GM21381 (cell line): ENCODE measurements at regions not wholly inside any gene's neighbourhood (a gene's known extent, or its start where the extent isn't known, plus 50 kb on each side); places are given as distances from the start of the nearest gene placed in this dataset.
"Not testable (repeated sequence)": the region's sequence is repeated elsewhere in the genome, so short reads cannot be mapped to it uniquely, and the experiment has no call there.

Experiments
- ATAC-seq: cut with Tn5 transposase; IDR thresholded peaks from one replicate; pipeline ENCODE4 v1.9.1; 2021; ENCODE audit warnings: mild to moderate bottlenecking, moderate library complexity; ENCODE audit not compliant: unreplicated experiment

DNA sequence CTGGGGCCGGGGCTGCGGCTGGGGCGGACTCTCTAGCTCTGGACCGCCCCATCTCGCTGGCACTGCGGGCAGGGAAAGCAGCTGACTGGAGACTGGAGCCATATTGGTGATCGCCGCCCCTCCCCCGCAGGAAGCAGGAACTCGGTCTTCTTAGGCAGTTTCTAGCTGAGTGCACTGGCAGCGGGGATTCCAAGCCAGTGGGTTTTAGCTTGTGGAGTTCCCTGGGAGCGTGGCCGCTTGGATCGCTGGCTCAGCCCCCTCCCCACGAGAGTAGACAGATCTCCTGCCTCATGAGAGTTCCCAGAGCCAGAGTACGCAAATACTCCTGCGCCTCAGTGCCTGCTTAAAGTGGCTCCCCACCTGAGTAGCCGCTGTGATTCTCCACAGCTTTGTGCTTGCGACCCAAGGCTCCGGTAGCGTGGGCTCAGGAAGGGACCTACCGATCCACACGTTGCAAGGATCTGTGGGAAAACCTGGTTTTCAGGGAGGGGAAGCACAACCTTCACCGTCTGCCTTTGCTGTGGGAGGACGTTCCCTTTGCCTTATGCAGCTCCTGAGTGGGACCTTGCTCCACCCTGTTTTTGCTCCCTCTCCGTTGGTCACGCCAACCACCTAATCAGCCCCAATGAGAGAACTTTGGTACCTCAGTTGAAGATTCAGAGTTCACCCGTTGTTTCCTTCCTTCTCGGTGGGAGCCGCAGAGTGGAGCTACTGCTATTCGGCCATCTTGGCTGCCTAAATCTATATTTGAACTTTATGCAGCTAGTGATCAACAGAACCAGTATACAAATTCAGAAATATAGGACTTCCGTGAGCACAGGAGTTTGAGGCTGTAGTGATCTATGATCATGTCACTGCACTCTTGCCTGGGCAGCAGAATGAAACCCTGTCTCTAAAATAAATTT, 803.9 kb upstream of the PCDH10 start:
- ATAC-seq = no peak

DNA sequence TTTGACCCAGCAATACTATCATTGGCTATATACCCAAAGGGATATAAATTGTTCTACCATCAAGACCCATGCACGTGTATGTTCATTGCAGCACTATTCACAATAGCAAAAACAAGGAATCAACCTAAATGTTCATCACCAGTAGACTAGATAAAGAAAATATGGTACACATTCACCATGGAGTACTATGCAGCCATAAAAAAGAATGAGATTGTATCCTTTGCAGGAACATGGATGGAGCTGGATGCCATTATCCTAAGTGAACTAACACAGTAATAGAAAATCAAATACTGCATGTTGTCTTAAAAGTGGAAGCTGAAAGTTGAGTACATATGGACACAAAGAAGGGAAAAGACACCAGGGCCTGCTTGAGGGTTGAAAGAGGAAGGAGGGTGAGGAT, 803.1 kb upstream of the PCDH10 start:
- ATAC-seq = no peak

DNA sequence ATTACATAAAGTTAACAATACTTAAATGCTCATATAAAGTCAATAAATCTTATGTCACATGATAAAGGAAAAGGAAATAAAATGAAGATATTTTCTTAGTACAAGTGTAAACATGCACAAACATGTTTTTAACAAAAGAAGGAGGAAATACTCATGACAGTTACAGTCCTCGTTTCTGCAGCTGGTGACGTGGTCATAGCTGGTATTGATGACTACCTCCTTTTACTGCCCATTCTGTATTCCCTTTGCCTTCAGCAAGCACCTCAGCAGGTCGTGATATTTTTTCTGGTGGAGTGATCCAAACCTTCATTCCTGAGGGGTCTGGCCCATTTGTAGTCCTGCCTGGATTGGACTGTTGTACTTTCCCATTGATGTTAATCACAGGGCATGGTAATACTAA, 797.5 kb upstream of the PCDH10 start:
- ATAC-seq = not testable (repeated sequence)

DNA sequence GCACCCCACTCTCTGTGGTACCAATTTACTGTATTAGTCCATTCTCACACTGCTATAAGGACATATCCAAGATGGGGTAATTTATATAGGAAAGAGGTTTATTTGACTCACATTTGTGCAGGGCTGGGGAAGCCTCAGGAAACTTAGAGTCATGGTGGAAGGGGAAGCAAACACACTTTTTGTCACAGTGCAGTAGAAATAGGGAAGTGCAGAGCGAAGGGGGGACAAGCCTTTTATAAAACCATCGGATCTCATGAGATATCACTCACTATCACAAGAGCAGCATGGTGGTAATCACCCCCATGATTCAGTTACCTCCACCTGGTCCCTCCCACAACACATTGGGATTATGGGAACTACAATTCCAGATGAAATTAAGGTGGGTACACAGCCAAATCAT, 766.9 kb upstream of the PCDH10 start:
- no peak for ATAC-seq

DNA sequence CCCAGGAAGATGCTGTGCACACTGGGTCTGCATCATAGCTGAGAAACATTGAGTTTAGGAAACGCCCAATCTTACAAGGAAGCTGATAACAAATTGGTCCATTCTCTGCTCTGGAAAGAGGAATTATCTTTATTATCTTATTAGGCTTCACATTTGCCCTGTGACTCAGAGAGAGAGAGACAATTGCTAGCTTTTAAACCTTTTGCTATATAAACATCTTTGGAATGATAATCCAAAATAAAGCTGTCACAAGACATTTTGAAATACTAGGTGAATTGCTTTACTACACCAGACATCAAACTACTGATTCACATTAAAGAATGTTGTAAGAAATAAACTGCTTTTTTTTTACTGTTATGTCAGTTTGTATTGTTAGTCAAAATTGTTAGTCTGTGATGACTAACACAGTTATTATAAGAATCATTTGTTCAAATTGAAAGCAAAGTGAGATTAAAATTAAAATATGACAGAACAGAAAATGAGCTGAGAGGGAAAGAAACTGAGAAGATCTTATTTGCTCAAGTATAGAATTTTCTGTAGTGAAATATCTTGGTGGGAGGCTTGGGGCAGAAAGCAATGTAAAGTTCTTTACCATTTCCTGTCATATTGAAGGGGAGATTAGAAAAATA, 765.4 kb upstream of the PCDH10 start:
- ATAC-seq = no peak

DNA sequence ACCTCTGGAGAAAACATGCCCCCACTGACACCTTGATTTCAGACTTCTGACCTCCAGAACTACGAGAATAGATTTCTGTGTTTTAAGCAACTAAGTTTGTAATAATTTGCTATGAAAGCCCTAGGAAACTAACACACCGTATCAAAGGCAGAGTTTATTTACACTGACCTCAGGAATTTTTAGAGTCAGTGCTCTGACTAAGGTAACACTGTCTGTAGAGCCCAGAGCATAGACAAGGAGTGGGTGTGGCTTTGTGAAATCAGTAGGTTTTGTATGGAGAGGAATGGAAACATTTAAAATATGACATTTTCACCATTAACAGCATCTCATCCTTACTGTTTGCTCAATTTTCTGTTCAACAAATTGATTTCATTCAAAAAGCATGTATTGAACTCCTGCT, 764.4 kb upstream of the PCDH10 start:
- no peak for ATAC-seq

DNA sequence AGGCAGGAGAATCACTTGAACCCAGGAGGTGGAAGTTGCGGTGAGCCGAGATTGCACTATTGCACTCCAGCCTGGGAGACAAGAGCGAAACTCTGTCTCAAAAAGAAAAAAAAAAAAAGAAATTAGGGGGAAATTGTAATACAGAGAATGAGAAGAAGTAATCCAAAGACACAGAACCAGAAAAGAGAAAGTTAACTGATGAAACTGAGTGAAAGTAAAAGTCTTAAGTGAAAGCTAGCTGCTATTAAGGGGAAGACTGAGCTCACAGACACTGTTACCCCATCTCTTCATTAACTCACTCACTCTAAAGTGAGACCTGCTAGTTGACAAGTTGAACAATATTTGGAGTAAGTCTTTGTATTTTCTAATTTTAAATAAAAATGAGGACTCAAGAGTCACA, 763.0 kb upstream of the PCDH10 start:
- ATAC-seq = no peak

DNA sequence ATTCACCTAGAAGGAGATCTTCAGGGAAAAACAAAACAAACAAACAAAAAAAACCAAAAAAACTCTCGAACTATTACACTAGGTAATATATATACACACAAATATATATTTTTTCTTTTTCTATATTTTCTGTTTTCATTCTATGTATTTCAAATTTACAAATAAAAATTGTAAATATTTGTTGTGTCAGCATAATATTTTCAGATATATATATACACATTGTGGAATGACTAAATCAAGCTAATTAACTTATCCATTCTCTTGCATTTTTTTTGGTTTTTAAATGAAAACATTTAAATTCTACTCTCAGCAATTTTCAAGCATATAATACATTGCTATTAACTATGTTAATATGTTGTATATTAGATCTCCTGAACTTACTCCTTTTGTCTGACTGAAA, 762.0 kb upstream of the PCDH10 start:
- ATAC-seq = no peak

DNA sequence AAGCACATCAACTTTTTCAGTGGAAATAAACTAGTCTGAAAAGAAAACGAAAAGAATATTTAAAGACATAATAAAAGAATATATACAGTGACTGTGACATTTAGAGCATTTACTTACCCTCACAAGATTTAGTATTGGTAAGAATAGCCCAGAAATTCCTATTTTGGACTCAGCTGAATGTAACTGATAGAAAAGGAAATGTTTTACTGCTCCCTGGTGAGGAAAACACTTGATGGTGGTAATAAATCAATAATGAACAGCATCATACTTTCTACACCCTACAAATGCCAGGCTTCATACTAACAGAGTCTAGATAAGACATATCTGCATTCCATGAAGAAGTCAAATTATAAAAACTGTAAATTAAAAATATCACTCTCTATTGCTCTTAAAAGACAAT, 753.5 kb upstream of the PCDH10 start:
- ATAC-seq = no peak

DNA sequence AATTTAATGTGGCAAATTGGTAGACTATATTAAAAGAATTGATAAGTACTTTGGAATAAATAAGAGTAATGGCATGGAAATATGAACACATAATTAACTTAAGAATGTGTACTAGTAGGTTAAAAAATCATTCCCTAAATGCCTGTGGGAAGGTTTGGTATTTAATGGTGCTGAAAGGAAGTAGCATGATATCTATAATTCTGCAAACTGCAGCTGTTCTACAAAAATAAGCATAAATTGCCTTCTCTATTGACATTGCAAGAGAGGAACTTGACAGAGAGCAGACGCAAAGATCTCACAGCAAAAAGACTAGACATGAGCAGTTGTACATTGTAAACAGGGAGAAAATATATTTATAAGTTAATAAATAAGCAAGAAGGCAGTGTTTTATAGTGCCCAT, 752.5 kb upstream of the PCDH10 start:
- no peak for ATAC-seq

DNA sequence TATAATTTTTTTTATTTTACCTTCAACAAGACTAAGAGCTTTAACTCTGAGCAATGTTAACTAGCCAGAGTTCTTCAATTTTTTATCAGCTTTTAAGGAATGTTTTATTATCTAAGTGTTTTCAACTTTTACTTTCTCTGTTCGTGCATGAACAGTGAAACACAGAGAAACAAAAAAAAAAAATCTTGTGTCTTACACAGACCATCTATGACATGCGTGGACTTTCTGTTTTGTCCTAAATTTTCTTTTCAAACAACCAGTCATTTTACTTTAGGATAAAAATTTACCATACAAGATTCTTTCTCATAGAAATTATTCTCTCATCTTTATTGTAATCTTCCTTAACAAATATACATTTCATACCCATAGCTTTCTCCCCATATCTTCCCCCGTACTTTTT, 731.9 kb upstream of the PCDH10 start:
- ATAC-seq = no peak

DNA sequence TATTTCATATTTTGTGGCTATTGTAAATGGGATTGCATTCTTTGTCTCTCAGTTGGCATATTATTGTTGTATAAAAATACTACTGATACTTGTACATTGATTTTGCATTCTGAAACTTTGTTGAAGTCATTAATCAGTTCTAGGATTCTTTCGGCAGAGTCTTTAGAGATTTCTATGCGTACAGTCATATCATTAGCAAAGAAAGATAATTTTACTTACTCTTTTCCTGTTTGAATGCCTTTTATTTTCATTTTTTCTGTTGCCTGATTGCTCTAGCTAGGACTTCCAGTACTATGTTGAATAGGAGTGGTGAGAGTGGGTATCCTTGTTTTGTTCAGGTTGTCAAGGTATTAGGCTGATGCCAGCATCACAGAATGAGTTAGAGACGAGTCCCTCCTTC, 722.0 kb upstream of the PCDH10 start:
- no peak for ATAC-seq

DNA sequence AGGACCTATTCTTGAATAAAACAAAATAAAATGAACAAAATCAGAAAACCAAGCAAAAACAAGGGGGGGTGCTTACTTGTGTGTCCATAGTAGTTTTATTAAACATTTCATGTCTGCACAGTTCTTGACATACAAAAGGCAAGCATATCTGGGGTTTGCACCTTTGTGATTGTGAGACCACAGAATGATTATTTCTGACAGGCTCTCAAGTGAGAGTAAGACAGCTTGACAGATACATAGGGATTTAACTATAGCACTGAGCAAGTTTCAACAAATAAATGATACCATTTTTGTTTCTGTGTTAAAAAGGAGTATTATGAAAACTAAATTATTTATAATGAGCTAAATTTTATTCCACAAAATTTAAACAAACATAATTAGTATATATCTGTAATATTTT, 712.0 kb upstream of the PCDH10 start:
- ATAC-seq = no peak

DNA sequence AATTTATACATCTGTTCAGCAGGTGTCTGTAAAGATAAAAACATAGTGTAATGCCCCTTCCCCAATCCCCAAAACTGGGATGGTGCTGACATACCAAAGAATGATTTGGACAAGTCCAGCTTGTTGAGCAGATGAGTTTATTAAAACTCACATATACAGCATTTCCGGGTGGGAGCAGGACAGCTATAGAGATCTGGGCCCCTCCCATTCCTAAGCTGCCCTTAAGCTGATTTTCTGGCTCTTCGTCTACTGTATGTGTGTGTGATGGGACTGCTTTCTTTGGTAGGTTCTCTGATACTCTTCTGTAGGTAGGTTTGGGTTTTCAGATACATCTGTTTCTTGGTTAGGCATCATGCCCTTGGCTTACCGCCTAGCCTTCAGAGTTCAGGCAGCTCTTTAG, 703.7 kb upstream of the PCDH10 start:
- ATAC-seq = no peak

DNA sequence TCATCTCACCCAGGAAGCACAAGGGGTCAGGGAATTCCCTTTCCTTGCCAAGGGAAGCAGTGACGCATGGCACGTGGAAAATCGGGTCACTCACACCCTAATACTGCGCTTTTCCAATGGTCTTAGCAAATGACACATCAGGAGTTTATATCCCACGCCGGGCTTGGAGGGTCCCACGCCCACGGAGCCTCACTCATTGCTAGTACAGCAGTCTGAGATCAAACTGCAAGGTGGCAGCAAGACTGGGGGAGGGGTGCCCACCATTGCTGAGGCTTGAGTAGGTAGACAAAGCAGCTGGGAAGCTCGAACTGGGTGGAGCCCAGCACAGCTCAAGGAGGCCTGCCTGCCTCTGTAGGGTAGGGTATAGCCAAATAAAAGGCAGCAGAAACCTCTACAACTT, 691.1 kb upstream of the PCDH10 start:
- not testable (repeated sequence) for ATAC-seq

DNA sequence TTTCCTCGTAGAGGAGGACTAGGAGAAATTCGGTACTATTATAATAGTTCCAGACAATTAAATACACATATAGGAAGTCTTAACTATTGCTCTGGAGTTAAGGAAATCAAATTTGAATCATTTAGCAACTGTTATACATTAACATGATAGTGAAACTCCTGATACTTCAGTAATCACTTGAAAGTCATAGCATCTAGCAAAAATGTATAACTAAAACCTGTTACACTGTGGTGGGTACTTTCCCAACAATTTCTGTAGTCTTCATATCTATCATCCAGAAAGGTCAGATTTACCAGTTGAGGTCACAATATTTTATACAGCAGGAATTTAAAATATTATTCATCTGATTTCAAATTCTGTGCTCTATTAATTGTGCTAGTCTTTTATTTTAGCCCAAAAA, 669.6 kb upstream of the PCDH10 start:
- no peak for ATAC-seq

DNA sequence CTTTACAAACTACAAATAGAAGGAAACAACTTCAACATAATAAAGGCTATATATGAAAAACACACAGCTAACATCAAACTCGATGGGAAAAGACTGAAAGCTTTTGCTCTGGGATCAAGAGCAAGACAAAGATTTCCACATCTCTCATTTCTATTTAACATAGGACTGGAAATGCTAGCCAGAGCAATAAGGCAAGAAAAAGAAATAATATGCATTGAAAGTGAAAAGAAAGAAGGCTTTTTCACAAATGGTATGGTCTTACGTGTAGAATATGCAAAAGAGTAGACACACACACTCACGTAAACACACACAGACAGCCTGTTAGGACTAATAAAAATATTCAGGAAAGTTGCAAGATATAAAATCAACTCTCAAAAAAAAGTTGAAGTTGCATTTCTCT, 660.5 kb upstream of the PCDH10 start:
- no peak for ATAC-seq

DNA sequence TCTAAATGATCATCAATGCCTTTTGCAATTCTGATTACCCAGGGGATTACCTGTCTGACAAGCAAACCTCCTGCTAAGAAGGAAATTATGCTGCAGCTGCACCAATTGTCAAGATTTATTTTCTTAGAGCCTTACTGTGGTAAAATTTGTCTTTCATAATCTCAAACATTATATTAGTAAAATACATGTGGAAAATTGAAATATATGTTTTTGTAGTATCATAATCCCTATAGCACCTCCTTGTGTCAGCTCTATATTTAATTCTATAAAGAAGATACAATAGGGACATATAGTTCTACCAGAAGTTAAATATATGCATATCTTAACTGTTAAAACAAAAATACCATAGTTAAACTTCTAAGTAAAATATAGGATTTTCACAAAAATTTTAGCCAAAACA, 655.6 kb upstream of the PCDH10 start:
- ATAC-seq = no peak

DNA sequence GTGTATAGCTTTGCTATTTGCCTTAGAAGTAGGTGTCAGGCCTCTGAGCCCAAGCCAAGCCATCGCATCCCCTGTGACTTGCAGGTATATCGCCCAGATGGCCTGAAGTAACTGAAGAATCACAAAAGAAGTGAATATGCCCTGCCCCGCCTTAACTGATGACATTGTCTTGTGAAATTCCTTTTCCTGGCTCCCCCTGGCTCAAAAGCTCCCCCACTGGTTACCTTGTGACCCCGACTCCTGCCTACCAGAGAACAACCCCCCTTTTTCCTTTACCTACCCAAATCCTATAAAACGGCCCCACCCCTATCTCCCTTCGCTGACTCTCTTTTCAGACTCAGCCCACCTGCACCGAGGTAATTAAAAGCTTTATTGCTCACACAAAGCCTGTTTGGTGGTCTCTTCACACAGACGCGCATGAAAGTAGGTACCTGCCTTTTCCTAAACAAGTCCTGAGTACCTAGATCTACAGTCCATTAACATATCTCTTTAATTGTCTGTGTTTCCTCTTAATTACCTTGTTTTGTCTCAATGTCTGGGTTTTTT, 653.8 kb upstream of the PCDH10 start:
- not testable (repeated sequence) for ATAC-seq

DNA sequence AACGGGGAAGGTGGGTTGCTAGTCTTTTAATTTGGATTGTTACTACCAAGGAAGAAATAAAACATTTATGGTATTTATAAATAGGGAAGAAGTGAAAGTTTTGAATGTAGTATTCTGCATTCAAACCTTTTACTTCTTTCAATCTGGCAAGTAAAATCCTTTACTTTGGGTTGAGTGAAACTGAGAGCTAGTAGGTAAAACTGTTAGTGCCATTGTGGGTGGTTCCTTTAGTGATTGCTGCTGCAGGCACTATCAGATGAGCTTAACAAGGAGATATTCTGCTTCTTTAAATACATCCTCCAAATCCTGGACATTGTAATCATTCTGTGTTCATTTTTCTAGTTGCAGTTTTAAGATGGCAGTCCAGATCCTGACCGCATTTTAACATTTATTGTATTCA, 650.9 kb upstream of the PCDH10 start:
- no peak for ATAC-seq

DNA sequence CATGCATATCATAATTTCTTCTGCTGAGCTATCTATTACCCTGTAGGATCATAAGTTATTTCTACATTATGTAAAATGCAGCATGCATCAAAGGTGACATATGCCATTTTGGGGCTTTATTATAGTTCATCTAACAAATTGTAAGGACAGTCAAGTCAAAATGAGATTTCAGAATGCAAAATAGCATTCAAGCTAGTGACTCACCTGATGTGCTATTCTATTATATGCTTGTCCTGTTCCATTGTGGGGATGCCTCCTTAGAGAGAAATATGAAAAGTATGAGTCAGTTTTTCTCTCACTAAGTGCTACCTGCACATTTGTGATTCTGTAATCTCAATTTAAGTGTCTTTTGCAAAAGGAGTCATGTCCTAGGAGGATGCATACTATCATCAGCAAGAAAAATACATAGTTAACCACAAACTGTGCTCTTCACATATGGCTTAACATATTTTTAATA, 647.0 kb upstream of the PCDH10 start:
- ATAC-seq = no peak

DNA sequence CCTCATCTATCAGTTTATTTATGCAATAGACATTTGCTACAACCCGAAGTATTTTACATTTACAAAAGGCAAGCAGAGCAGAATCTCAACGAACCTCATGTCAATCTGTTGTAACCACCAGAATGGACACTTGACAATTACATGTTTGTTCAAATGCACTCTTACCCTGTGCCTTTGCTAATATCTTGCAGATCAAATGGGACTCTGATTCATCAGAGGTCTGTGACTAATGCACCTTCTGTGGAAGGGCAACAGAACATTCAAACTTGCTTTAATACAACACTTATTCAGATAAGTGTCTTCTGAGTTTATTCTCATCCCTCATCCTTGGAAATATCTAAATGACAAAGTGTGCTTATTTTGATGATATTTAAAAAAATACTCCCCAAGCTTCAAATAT, 644.7 kb upstream of the PCDH10 start:
- no peak for ATAC-seq
